ENCODE measurements at regions not wholly inside any gene's neighbourhood (a gene's known extent, or its start where the extent isn't known, plus 50 kb on each side); places are given as distances from the start of the nearest gene placed in this dataset.

- H3K36me3 Mint-ChIP-seq, result no peaks in the 10 kb centered on the region
- no peak overlapping the region for H3K4me3 Mint-ChIP-seq
- H3K27ac Mint-ChIP-seq, result no peak overlapping the region
- no peaks in the 10 kb centered on the region for H3K27me3 Mint-ChIP-seq
- no peaks in the 10 kb centered on the region for H3K4me1 Mint-ChIP-seq
- H3K9me3 Mint-ChIP-seq, result no peaks in the 10 kb centered on the region
- ATAC-seq, result no peak
Observed at GRCh38 chr5:167998148-167998767, 293.2 kb upstream of the WWC1 start.

GRCh38 chr5:167999182-167999581 lies 292.3 kb upstream of the WWC1 start:
- no peaks in the 10 kb centered on the region for H3K27me3 Mint-ChIP-seq
- H3K4me1 Mint-ChIP-seq, result no peaks in the 10 kb centered on the region
- no peak overlapping the region for H3K27ac Mint-ChIP-seq
- no peaks in the 10 kb centered on the region for H3K9me3 Mint-ChIP-seq
- H3K4me3 Mint-ChIP-seq, result no peak overlapping the region
- ATAC-seq, result no peak
- H3K36me3 Mint-ChIP-seq, result no peaks in the 10 kb centered on the region

DNA sequence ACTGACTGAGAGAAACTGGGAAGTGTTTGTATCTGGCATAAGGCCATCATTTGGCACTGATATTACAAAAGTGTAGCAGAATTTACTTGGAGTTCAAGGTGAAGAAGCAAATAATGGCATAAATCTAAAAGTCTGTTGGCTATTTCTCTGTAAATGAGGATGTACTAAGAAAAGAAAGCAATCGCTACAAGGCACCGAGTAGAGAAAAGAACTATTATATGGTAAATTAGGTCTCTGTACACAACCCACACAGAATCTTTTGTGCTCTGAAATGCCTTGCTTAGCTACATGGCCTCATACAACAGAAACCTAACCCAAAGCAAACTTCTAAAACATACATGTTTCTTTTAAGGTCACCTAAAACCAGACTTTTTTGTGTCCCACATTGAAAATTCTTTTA lies 290.1 kb upstream of the WWC1 start:
- ATAC-seq, result no peak
- H3K27ac Mint-ChIP-seq, result no peak overlapping the region
- H3K4me3 Mint-ChIP-seq, result no peak overlapping the region
- H3K36me3 Mint-ChIP-seq, result no peaks in the 10 kb centered on the region
- no peaks in the 10 kb centered on the region for H3K9me3 Mint-ChIP-seq
- no peaks in the 10 kb centered on the region for H3K4me1 Mint-ChIP-seq
- no peaks in the 10 kb centered on the region for H3K27me3 Mint-ChIP-seq

DNA sequence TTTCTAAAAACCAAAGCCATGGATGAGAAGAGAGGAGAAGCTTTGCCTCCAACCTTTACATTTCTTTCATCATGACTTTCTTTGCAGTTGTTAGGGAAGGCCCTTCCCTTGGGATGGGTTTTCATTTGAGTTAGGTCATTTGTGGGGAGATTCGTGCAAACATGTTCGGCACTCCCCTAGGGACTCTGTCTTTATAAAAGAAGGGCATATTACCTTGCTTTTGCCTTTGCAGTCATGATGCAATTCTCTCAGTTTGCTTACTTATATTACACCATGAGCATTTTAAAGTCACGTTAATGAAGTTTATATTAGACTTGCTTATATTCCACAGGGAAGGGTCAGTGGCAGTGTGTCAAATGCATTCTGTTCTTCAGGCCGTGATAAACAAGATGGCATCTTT lies 289.3 kb upstream of the WWC1 start:
- Mint-ChIP-seq H3K36me3 (no peaks in the 10 kb centered on the region), H3K4me3 (no peak overlapping the region), H3K9me3 (no peaks in the 10 kb centered on the region), H3K4me1 (no peaks in the 10 kb centered on the region), H3K27ac (no peak overlapping the region), H3K27me3 (no peaks in the 10 kb centered on the region)
- ATAC-seq, result no peak

DNA sequence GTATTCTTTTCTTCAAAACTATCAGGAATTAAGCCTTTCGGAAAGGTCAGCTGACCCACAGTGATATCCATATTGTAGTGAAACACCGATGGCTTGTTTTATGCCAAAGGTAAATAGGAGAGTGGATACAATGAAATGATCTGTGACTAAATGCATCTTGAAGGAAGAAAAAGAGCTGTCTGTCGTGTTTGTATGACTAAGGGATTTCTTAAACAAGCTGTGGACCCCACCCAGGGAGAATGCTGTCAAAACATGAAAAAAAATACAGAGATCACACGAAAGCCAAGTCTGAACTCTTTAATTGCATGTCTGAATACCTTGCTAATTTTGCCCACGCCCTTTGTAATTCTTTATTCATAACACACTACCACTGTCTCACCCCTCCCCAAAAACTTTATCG lies 286.4 kb upstream of the WWC1 start:
- Mint-ChIP-seq H3K4me1 (no peaks in the 10 kb centered on the region), H3K27ac (no peak overlapping the region), H3K36me3 (no peaks in the 10 kb centered on the region), H3K4me3 (no peak overlapping the region), H3K9me3 (no peaks in the 10 kb centered on the region), H3K27me3 (no peaks in the 10 kb centered on the region)
- no peak for ATAC-seq

GRCh38 chr5:168005936-168006335 lies 285.5 kb upstream of the WWC1 start:
- Mint-ChIP-seq H3K4me1 (no peaks in the 10 kb centered on the region), H3K27ac (no peak overlapping the region), H3K4me3 (no peak overlapping the region), H3K27me3 (no peaks in the 10 kb centered on the region), H3K36me3 (no peaks in the 10 kb centered on the region), H3K9me3 (no peaks in the 10 kb centered on the region)
- ATAC-seq, result no peak

DNA sequence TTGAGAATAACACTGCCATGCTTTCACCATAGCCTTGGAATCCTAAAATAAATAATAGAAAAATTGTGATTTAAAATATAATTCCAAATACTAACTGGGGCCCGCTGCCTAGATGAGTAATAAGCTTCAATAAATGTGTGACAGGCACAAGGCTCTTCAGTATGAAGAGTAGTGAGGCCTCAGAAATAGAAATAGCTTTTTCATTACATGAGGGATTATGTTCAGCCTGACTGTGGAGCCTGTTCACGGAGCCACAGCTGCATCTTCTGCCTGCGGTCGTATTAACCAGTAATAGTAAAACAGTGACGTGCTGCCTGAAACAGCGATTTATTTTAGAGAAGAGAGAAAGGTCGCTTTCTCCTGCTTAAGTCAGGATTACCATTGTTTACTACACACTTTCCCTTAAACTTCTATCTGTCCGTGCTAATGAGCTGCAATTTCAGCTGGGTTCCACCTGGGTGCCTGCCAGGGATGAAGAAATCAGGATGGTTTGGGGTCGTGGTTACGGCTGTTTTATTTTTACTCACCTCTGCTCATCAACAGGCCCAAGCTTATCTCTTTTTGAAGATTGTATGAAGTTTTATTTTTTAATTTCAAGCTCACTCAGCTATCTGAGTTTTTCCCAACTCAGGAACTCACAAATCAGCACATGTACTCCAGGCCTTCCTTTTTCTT lies 284.9 kb upstream of the WWC1 start:
- Mint-ChIP-seq H3K27me3 (no peaks in the 10 kb centered on the region), H3K4me3 (no peak overlapping the region), H3K36me3 (no peaks in the 10 kb centered on the region), H3K27ac (no peak overlapping the region), H3K9me3 (no peaks in the 10 kb centered on the region), H3K4me1 (no peaks in the 10 kb centered on the region)
- ATAC-seq, result no peak

DNA sequence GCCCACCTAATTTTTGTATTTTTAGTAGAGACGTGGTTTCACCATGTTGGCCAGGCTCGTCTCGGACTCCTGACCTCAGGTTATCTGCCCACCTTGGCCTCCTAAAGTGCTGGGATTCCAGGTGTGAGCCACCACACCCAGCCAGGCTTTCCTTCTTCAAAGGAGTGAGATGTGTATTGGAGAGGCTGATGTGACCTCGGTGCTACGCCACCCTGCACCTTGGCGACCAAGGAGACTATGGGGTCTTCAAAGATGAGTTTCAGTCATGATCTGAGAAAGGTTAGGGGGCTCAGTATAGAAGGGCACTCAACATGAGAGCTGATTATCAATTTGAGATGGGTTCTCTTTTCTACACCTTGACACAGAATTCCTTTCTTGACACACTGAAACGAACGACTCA lies 284.2 kb upstream of the WWC1 start:
- H3K9me3 Mint-ChIP-seq, result no peaks in the 10 kb centered on the region
- no peak for ATAC-seq
- H3K27me3 Mint-ChIP-seq, result no peaks in the 10 kb centered on the region
- H3K4me1 Mint-ChIP-seq, result no peaks in the 10 kb centered on the region
- no peak overlapping the region for H3K4me3 Mint-ChIP-seq
- no peaks in the 10 kb centered on the region for H3K36me3 Mint-ChIP-seq
- no peak overlapping the region for H3K27ac Mint-ChIP-seq

DNA sequence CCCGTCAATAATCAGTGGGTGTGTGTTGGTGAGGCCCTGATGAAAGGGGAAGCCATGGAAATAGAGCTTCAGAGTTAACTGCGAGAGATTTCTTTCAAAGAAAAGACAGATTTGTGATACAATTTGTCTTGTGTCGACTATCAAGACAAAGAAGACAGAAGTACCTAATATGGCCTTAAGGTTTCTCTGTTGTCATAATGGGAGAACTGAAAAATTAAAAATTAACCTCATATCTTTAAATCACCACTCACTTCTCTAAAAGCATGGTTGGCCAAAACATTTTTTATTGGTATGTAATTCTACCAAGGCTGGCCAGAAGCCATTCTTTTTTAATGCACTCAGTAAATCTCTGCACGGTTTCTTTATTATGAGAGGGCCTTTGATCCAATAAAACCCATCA lies 282.9 kb upstream of the WWC1 start:
- Mint-ChIP-seq H3K27ac (no peak overlapping the region), H3K4me3 (no peak overlapping the region), H3K27me3 (no peaks in the 10 kb centered on the region), H3K4me1 (no peaks in the 10 kb centered on the region), H3K36me3 (no peaks in the 10 kb centered on the region), H3K9me3 (no peaks in the 10 kb centered on the region)
- no peak for ATAC-seq

GRCh38 chr5:168011096-168011495 lies 280.3 kb upstream of the WWC1 start:
- no peak for ATAC-seq
- no peaks in the 10 kb centered on the region for H3K4me1 Mint-ChIP-seq
- no peak overlapping the region for H3K27ac Mint-ChIP-seq
- no peaks in the 10 kb centered on the region for H3K27me3 Mint-ChIP-seq
- H3K36me3 Mint-ChIP-seq, result no peaks in the 10 kb centered on the region
- no peak overlapping the region for H3K4me3 Mint-ChIP-seq
- H3K9me3 Mint-ChIP-seq, result no peaks in the 10 kb centered on the region

DNA sequence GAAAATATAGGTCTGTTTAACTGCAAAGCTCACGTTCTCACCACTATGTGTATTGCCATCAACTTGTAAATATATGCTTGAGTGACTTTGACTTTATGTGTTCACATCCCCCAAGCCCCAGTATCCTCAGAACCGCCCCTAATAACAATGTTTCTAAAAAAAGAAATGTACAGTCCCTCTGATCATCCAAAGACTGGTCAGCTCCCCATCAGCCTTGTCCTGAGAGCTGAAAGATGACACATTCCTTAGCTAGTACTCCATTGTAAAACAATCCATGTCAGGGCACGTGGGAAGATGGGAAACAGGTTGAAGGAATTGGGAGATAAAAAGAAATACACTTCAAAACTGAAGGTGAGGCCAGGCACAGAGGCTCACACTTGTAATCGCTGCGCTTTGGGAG lies 279.4 kb upstream of the WWC1 start:
- no peaks in the 10 kb centered on the region for H3K36me3 Mint-ChIP-seq
- no peaks in the 10 kb centered on the region for H3K4me1 Mint-ChIP-seq
- H3K4me3 Mint-ChIP-seq, result no peak overlapping the region
- no peaks in the 10 kb centered on the region for H3K9me3 Mint-ChIP-seq
- H3K27me3 Mint-ChIP-seq, result no peaks in the 10 kb centered on the region
- no peak overlapping the region for H3K27ac Mint-ChIP-seq
- no peak for ATAC-seq

DNA sequence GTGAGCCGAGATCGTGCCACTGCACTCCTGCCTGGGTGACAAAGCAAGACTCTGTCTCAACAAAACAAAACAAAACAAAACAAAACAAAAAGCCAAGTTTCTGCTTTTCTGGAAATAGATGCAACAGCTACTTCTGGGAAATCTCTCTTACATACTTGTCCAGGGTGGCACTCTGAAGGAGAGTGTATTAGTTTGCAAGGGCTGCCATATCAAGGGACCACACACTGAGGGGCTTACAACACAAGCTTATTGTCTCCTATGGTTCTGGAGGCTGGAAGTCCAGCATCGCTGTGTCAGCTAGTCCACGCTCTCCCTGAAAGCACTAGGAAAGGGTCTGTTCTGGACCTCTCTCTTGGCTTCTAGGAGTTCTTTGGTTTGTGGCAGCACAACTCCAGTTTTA lies 277.9 kb upstream of the WWC1 start:
- no peaks in the 10 kb centered on the region for H3K4me1 Mint-ChIP-seq
- no peaks in the 10 kb centered on the region for H3K9me3 Mint-ChIP-seq
- no peak overlapping the region for H3K4me3 Mint-ChIP-seq
- no peaks in the 10 kb centered on the region for H3K36me3 Mint-ChIP-seq
- no peak overlapping the region for H3K27ac Mint-ChIP-seq
- no peak for ATAC-seq
- no peaks in the 10 kb centered on the region for H3K27me3 Mint-ChIP-seq

- H3K27ac Mint-ChIP-seq, result no peak overlapping the region
- H3K9me3 Mint-ChIP-seq, result no peaks in the 10 kb centered on the region
- no peaks in the 10 kb centered on the region for H3K36me3 Mint-ChIP-seq
- ATAC-seq, result no peak
- H3K4me3 Mint-ChIP-seq, result no peak overlapping the region
- no peaks in the 10 kb centered on the region for H3K27me3 Mint-ChIP-seq
- H3K4me1 Mint-ChIP-seq, result no peaks in the 10 kb centered on the region
Observed at GRCh38 chr5:168014433-168015123, 276.9 kb upstream of the WWC1 start.

DNA sequence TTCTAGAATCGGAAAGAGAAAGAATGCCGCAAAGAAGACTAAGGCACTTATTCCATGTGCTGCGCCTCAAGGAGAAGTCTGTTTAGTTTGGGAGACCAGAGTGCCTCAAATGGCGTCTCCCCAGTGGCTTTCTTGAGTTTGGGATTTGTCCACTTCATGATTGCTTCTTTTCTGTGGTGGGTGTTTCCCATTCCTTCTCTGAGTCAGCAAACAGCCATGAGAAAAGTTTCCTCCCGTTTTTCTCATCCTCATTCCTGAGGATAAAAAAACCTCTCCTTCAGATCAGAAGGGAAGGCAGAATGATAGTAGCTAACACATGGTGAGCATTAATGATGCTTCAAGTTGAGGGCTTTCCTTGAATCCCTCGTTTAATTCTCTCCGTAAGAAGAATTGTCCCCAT lies 275.9 kb upstream of the WWC1 start:
- no peaks in the 10 kb centered on the region for H3K4me1 Mint-ChIP-seq
- ATAC-seq, result no peak
- no peaks in the 10 kb centered on the region for H3K27me3 Mint-ChIP-seq
- H3K36me3 Mint-ChIP-seq, result no peaks in the 10 kb centered on the region
- no peak overlapping the region for H3K4me3 Mint-ChIP-seq
- no peak overlapping the region for H3K27ac Mint-ChIP-seq
- no peaks in the 10 kb centered on the region for H3K9me3 Mint-ChIP-seq

- no peaks in the 10 kb centered on the region for H3K9me3 Mint-ChIP-seq
- H3K4me3 Mint-ChIP-seq, result no peak overlapping the region
- ATAC-seq, result no peak
- no peak overlapping the region for H3K27ac Mint-ChIP-seq
- no peaks in the 10 kb centered on the region for H3K4me1 Mint-ChIP-seq
- no peaks in the 10 kb centered on the region for H3K27me3 Mint-ChIP-seq
- no peaks in the 10 kb centered on the region for H3K36me3 Mint-ChIP-seq
Observed at GRCh38 chr5:168017313-168017712, 274.1 kb upstream of the WWC1 start.

GRCh38 chr5:168019143-168019542 lies 272.3 kb upstream of the WWC1 start:
- no peak for ATAC-seq
- Mint-ChIP-seq H3K4me3 (no peak overlapping the region), H3K36me3 (no peaks in the 10 kb centered on the region), H3K27ac (no peak overlapping the region), H3K4me1 (no peaks in the 10 kb centered on the region), H3K9me3 (no peaks in the 10 kb centered on the region), H3K27me3 (no peaks in the 10 kb centered on the region)
